ENCODE measurements at regions not wholly inside any gene's neighbourhood (a gene's known extent, or its start where the extent isn't known, plus 50 kb on each side); places are given as distances from the start of the nearest gene placed in this dataset.
"Not testable (repeated sequence)": the region's sequence is repeated elsewhere in the genome, so short reads cannot be mapped to it uniquely, and the experiment has no call there.

- H3K9me3 ChIP-seq (ENCODE audit: control insufficient read depth, low read length, poor library complexity, severe bottlenecking), result no peaks in the 10 kb centered on the region
- DNase-seq (no peak), ATAC-seq (no peak)
- H3K4me1 Mint-ChIP-seq, result no peaks in the 10 kb centered on the region
- H3K27me3 Mint-ChIP-seq, result peaks cover 31% of the 10 kb centered on the region
- H3K27ac Mint-ChIP-seq, result no peak overlapping the region
- peaks cover 5% of the 10 kb centered on the region for H3K36me3 Mint-ChIP-seq (ENCODE audit: low read depth)
- H3K4me3 Mint-ChIP-seq, result no peak overlapping the region
Observed at GRCh38 chr9:15372455-15372854, 50.2 kb upstream of the SNAPC3 start.

- no peak overlapping the region for H3K27ac Mint-ChIP-seq
- DNase-seq (no peak), ATAC-seq (no peak)
- H3K4me3 Mint-ChIP-seq, result no peak overlapping the region
- peaks cover 31% of the 10 kb centered on the region for H3K27me3 Mint-ChIP-seq
- H3K36me3 Mint-ChIP-seq (ENCODE audit: low read depth), result peaks cover 5% of the 10 kb centered on the region
- no peaks in the 10 kb centered on the region for H3K9me3 ChIP-seq (ENCODE audit: control insufficient read depth, low read length, poor library complexity, severe bottlenecking)
- no peaks in the 10 kb centered on the region for H3K4me1 Mint-ChIP-seq
Observed at GRCh38 chr9:15371448-15371845, 51.2 kb upstream of the SNAPC3 start.

GRCh38 chr9:15370466-15371447 lies 51.9 kb upstream of the SNAPC3 start:
- no peaks in the 10 kb centered on the region for H3K4me1 Mint-ChIP-seq
- H3K27ac Mint-ChIP-seq, result no peak overlapping the region
- peaks cover 31% of the 10 kb centered on the region for H3K27me3 Mint-ChIP-seq
- H3K36me3 Mint-ChIP-seq (ENCODE audit: low read depth), result peaks cover 5% of the 10 kb centered on the region
- no peak for DNase-seq
- ATAC-seq, result no peak
- H3K9me3 ChIP-seq (ENCODE audit: control insufficient read depth, low read length, poor library complexity, severe bottlenecking), result no peaks in the 10 kb centered on the region
- H3K4me3 Mint-ChIP-seq, result no peak overlapping the region

DNA sequence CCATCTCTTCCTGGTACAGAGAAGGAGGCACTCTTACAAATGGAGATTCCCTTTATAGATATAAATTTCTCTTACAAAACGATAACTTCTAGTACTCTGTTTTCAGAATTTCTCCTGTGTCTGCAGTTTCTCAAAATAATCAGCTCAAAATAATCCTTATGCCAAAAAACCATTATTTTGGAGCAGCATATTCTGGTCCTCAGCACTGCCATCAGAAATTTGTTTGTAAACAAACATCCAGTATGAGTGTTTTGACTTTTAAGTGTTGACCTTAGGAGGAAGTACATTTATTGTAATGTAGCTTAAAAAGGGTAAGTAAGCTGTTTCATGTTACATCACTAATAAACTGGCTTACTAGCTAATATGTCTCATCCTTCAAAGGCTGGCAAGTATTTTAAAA lies 52.8 kb upstream of the SNAPC3 start:
- H3K9me3 ChIP-seq (ENCODE audit: control insufficient read depth, low read length, poor library complexity, severe bottlenecking), result no peaks in the 10 kb centered on the region
- Mint-ChIP-seq H3K27ac (no peak overlapping the region), H3K36me3 (ENCODE audit: low read depth) (peaks cover 5% of the 10 kb centered on the region), H3K4me3 (no peak overlapping the region), H3K4me1 (no peaks in the 10 kb centered on the region), H3K27me3 (peaks cover 31% of the 10 kb centered on the region)
- no peak for ATAC-seq
- DNase-seq, result no peak

GRCh38 chr9:15369238-15369637 lies 53.4 kb upstream of the SNAPC3 start:
- DNase-seq (no peak), ATAC-seq (no peak)
- no peak overlapping the region for H3K27ac Mint-ChIP-seq
- H3K4me1 Mint-ChIP-seq, result no peaks in the 10 kb centered on the region
- H3K4me3 Mint-ChIP-seq, result no peak overlapping the region
- H3K27me3 Mint-ChIP-seq, result peaks cover 31% of the 10 kb centered on the region
- H3K9me3 ChIP-seq (ENCODE audit: control insufficient read depth, low read length, poor library complexity, severe bottlenecking), result no peaks in the 10 kb centered on the region
- H3K36me3 Mint-ChIP-seq (ENCODE audit: low read depth), result peaks cover 5% of the 10 kb centered on the region

- H3K36me3 Mint-ChIP-seq (ENCODE audit: low read depth); H3K4me3 Mint-ChIP-seq; H3K9me3 ChIP-seq (ENCODE audit: control insufficient read depth, low read length, poor library complexity, severe bottlenecking); H3K4me1 Mint-ChIP-seq; H3K27me3 Mint-ChIP-seq; DNase-seq; ATAC-seq; H3K27ac Mint-ChIP-seq: not testable (repeated sequence)
Observed at GRCh38 chr9:15364975-15365553, 57.6 kb upstream of the SNAPC3 start.

GRCh38 chr9:15361737-15362136 lies 54.7 kb upstream of the TTC39B start:
- ATAC-seq (no peak), DNase-seq (no peak)
- no peaks in the 10 kb centered on the region for H3K9me3 ChIP-seq (ENCODE audit: control insufficient read depth, low read length, poor library complexity, severe bottlenecking)
- Mint-ChIP-seq H3K4me1 (no peaks in the 10 kb centered on the region), H3K4me3 (no peak overlapping the region), H3K27ac (no peak overlapping the region), H3K27me3 (no peaks in the 10 kb centered on the region), H3K36me3 (ENCODE audit: low read depth) (no peaks in the 10 kb centered on the region)

GRCh38 chr9:15357050-15357653 lies 50.1 kb upstream of the TTC39B start:
- ATAC-seq (peak; percentile 54), DNase-seq (peak in 1 of 3 donors; percentile 27)
- Mint-ChIP-seq H3K36me3 (ENCODE audit: low read depth) (no peaks in the 10 kb centered on the region), H3K4me1 (peaks cover 8% of the 10 kb centered on the region), H3K27me3 (no peaks in the 10 kb centered on the region), H3K27ac (no peak overlapping the region), H3K4me3 (no peak overlapping the region)
- H3K9me3 ChIP-seq (ENCODE audit: control insufficient read depth, low read length, poor library complexity, severe bottlenecking), result no peaks in the 10 kb centered on the region
